GM19099 (cell line): ENCODE measurements at regions not wholly inside any gene's neighbourhood (a gene's known extent, or its start where the extent isn't known, plus 50 kb on each side); places are given as distances from the start of the nearest gene placed in this dataset.

Experiments
- POLR2A ChIP-seq: IDR thresholded peaks from 3 replicates; pipeline ENCODE4 v1.6.1; 2011; ENCODE audit warnings: low read depth; ENCODE audit not compliant: insufficient read length; ENCODE audit errors: extremely low read depth

- no peak for TF ChIP-seq POLR2A
Observed at GRCh38 chr13:90726375-90726774, 621.1 kb upstream of the MIR17HG start.

GRCh38 chr13:90732049-90732448 lies 615.4 kb upstream of the MIR17HG start:
- TF ChIP-seq POLR2A = no peak

DNA sequence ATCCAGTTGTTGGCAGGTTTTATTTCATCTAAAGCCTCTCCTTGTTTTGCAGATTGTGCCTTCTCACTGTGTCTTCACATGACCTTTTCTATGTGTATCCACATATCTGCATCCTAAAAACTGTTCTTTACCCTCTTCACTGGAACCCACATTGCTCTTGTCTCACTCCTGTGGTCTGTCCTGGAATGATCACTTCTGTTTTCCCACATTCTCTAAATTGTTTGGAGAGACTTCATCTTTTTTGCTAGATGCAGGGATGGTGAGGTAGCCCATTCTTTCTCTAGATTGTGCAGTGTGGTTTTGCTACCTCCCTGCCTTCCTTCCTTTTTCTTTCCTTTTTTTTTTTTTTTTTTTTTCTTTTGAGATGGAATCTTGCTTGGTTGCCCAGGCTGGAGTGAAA lies 608.6 kb upstream of the MIR17HG start:
- no peak for TF ChIP-seq POLR2A

GRCh38 chr13:90740099-90740498 lies 607.4 kb upstream of the MIR17HG start:
- TF ChIP-seq POLR2A = no peak

DNA sequence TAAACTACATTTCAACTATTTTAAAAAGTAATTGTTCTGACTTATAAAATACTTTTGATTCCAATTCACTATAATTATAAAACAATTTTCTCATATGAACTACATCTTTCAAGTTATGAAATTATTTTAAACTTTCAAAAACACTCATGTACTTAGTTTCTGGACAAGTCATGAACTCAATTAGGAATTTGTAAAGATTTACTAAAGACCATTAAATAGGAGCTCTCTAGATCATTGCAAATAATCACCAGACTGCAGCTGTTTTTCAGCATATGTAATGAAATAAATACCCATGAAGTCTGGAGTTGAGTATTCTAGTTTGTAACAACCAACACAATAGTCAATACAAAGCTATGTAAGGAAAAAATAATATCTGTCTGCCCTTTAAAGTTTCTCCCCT lies 605.1 kb upstream of the MIR17HG start:
- no peak for TF ChIP-seq POLR2A

- TF ChIP-seq POLR2A = no peak
Observed at GRCh38 chr13:90746230-90746629, 601.3 kb upstream of the MIR17HG start.

- no peak for TF ChIP-seq POLR2A
Observed at GRCh38 chr13:90750021-90750420, 597.5 kb upstream of the MIR17HG start.

- no peak for TF ChIP-seq POLR2A
Observed at GRCh38 chr13:90751026-90751425, 596.5 kb upstream of the MIR17HG start.

DNA sequence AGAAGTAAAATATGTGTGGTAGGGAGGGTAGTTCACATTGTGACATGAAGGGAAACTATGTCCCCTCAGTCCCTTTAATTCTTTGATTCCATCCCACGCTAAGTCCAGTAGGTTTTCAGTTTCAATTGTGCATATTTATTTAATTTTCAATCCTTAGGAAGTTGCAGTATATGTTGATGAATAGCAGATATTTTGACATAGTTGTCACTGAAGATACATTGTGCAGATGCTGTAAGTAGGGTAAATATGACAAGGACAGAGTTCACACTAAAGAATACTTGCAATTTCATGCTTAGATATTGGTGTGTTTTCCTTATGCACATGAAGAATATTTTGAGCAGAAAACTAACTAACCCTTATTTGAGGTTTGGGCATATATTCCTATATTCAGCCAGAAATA lies 595.4 kb upstream of the MIR17HG start:
- TF ChIP-seq POLR2A = no peak

GRCh38 chr13:90757127-90757680 lies 590.3 kb upstream of the MIR17HG start:
- TF ChIP-seq POLR2A = no peak

DNA sequence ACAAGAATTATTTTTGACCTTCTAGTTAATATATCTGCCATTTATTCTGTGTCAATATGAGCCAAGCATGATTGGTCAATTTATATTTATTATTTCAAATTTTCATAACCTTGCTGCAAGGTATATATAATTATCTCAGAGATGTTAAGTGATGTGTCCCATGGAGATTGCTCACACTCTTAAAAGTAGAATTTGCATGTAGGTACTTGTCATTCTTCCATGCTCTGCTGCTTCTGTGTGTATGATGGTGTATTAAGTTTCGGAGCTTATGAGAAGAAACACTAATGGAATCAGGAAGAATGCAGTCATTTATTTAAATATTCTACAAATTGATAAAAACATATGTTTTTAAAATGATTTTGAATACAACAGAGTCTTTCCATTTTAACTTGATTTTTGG lies 586.8 kb upstream of the MIR17HG start:
- no peak for TF ChIP-seq POLR2A

DNA sequence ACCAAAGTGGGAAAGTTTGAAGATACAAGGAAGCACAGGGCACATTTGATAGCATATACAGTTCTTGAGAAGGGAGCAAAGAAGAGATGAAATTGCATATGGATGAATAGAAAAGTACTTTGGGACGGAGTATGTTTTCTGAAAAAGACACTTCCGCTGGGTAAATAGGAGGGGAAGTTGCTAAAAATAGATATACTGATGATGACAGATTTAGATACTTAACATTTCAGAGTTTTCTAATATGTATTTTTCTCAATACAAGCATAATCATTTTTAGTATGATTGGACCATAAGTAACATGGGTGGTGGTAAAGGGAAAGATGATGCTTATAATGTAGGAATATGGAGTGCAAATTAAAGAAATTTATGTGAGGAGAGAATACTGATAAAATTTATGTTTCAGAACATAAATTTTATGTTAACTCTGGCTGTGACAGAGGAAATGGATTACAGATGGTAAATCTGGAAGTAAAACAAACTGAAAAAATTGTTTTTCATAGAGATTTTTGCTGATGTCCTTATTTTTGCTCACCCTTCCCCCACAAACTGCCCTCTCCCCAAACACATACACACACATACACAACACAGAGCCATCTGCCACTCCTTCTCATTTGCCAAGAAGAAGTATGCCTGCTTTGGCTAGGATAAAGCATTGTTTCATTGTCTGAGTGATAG lies 583.9 kb upstream of the MIR17HG start:
- TF ChIP-seq POLR2A = no peak

DNA sequence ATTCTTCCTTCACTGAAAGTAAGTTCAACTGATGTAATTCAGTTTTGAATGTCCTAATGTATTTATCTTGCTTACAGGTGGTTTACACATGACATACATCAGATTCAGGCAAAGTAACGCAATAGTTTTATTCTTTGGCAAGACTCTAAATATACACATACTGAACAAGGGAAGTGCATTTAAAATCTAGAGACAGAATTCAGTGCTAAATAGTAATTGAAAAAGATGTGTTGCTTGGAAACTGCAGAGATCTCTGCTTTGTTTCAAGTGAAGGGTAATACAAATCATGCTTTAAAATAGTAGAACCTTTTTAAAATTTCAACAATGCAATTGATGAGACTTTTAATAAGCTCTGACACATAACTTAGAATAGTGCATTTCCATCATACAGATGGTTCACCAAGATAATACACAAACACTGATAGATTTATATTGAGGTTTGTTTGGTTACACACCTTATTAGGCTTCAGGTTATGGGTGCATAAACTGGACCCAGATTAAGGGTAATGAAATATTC lies 581.0 kb upstream of the MIR17HG start:
- no peak for TF ChIP-seq POLR2A

DNA sequence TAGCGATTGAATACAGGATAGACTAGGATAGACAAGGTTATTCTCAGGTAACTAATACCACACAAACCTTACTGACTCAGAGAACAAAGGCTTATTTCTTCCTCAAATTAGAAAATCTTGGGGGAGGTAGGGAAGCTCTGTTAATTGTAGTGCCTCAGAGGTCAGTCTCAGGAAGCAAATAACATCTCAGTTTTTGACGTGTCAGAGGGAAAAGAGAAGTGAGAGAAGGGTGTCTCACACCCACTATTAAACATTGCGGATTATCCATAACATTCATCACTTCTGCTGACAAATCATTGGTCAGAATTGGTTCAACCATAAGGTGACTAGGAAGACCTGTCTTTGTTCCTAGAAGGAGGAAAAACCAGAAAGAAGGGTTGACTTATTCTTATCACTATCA lies 579.4 kb upstream of the MIR17HG start:
- no peak for TF ChIP-seq POLR2A

GRCh38 chr13:90769387-90769786 lies 578.1 kb upstream of the MIR17HG start:
- TF ChIP-seq POLR2A = no peak

- TF ChIP-seq POLR2A = no peak
Observed at GRCh38 chr13:90770334-90770733, 577.2 kb upstream of the MIR17HG start.

DNA sequence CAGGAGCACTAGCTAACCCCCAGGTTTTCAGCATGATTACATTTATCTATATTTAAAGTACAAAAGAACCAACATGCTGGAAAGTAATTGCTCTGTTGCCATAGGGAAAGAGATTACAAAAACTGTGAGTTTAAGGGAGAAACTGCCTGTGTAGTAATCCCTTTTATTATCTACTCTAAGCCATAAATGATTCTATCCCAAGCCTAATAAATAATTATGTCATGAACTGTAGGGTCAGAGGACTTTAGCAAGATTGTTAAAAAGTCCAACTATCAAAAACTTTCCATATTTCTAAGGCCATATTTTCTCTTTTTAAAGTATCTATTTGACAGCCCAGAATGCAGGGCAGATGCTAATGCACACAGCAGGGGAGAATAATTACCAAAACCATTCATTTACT lies 573.8 kb upstream of the MIR17HG start:
- no peak for TF ChIP-seq POLR2A

GRCh38 chr13:90776051-90776748 lies 571.3 kb upstream of the MIR17HG start:
- TF ChIP-seq POLR2A = no peak
